Activated naive CD4-positive, alpha-beta T cell treated with anti-CD3 and anti-CD28 coated beads, Interleukin-2, amount 50 U/mL, for 24 hours (primary cell): ENCODE measurements at regions not wholly inside any gene's neighbourhood (a gene's known extent, or its start where the extent isn't known, plus 50 kb on each side); places are given as distances from the start of the nearest gene placed in this dataset.
A peak's percentile ranks its signal among the peaks of the same experiment; 100 is the strongest.
"Not testable (repeated sequence)": the region's sequence is repeated elsewhere in the genome, so short reads cannot be mapped to it uniquely, and the experiment has no call there.

Source experiments
- H3K27ac Mint-ChIP-seq: one replicate; pipeline ENCODE4 v1.8.0; 2021; ENCODE audit warnings: mild to moderate bottlenecking, mixed read lengths
- H3K27me3 Mint-ChIP-seq: one replicate; pipeline ENCODE4 v1.8.0; 2021; ENCODE audit warnings: mixed read lengths
- H3K36me3 Mint-ChIP-seq: one replicate; pipeline ENCODE4 v1.8.0; 2021; ENCODE audit warnings: mixed read lengths
- H3K4me1 Mint-ChIP-seq: one replicate; pipeline ENCODE4 v1.8.0; 2021; ENCODE audit warnings: mixed read lengths
- H3K4me3 Mint-ChIP-seq: one replicate; pipeline ENCODE4 v1.8.0; 2021; ENCODE audit warnings: mild to moderate bottlenecking, mixed read lengths
- H3K9me3 Mint-ChIP-seq: one replicate; pipeline ENCODE4 v1.8.0; 2021; ENCODE audit warnings: mixed read lengths

DNA sequence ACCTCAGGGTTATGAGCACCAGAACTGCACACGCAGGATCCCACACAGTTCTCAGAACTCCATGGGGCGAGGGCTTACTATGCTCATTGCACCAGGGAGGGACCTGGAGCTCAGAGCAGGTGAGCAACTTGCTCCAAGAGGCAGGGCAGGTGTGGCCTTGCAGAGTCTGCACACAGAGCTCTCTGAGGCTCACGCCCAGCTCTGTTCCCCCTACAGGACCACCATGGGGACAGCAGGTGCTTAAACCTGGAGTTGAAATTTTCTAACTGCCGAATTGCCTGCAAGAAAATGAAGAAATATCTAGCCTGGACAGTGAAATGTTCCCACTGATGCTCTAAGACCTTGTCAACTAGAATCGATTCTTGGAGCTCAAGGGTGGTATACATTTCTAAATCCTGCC lies 49.9 kb upstream of the MSMB start:
- H3K36me3 Mint-ChIP-seq, H3K27ac Mint-ChIP-seq, H3K9me3 Mint-ChIP-seq, H3K27me3 Mint-ChIP-seq: not testable (repeated sequence)
- H3K4me3 Mint-ChIP-seq = peak overlapping the region; percentile 27
- H3K4me1 Mint-ChIP-seq = peaks cover 32% of the 10 kb centered on the region

- Mint-ChIP-seq H3K27ac (peak overlapping the region; percentile 94), H3K27me3 (no peaks in the 10 kb centered on the region), H3K4me3 (peak overlapping the region; percentile 31)
These were observed 50.4 kb upstream of the MSMB start for GRCh38 chr10:46096446-46096845.

GRCh38 chr10:46096909-46097575 lies 51.0 kb upstream of the MSMB start:
- peaks cover 36% of the 10 kb centered on the region for H3K4me1 Mint-ChIP-seq
- no peaks in the 10 kb centered on the region for H3K27me3 Mint-ChIP-seq
- H3K4me3 Mint-ChIP-seq = peak overlapping the region; percentile 31
- H3K36me3 Mint-ChIP-seq = no peaks in the 10 kb centered on the region
- H3K9me3 Mint-ChIP-seq = no peaks in the 10 kb centered on the region
- peak overlapping the region; percentile 94 for H3K27ac Mint-ChIP-seq

More at GRCh38 chr10:46096446-46096845, 50.4 kb upstream of the MSMB start:
- Mint-ChIP-seq H3K4me1 (peaks cover 34% of the 10 kb centered on the region), H3K36me3 (no peaks in the 10 kb centered on the region), H3K9me3 (no peaks in the 10 kb centered on the region)

DNA sequence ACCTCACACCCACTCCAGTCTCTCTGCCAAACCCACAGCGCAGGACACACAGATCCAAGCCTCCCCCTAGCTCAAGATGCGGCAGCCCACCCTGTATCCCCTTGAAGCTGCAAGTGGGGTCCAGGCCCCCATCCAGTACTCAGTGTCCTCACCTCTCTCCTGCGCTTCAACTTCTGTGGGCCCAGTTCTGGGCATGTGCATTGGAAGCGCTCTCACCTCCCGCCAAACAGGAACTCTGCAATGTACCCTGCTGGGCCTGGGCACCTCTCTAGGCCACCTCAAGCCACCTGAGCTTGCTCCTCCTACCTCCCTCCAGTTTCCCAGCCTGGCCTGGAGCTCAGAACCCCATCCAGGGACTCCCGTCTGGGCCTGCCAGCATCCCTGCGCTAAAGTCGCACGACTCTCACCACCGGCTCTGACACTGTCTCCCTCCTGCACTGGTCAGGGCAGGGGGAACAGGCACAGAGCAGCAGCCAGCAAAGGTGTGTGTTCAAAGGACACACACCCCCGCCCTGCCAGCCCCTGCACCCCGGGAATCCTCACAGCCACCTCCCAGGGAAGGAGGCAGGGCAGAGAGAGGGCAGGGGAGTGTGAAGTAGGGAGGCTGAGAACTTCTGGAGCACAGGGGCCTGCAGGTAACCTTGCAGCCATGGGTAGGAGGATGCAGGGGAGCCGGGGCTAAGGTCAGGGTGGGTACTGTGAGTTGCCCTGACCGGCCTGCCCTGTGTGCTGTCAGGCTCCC lies 51.7 kb upstream of the MSMB start:
- Mint-ChIP-seq H3K4me1 (peaks cover 36% of the 10 kb centered on the region), H3K9me3 (no peaks in the 10 kb centered on the region), H3K27me3 (no peaks in the 10 kb centered on the region), H3K27ac (peak overlapping the region; percentile 11), H3K4me3 (no peak overlapping the region), H3K36me3 (no peaks in the 10 kb centered on the region)

DNA sequence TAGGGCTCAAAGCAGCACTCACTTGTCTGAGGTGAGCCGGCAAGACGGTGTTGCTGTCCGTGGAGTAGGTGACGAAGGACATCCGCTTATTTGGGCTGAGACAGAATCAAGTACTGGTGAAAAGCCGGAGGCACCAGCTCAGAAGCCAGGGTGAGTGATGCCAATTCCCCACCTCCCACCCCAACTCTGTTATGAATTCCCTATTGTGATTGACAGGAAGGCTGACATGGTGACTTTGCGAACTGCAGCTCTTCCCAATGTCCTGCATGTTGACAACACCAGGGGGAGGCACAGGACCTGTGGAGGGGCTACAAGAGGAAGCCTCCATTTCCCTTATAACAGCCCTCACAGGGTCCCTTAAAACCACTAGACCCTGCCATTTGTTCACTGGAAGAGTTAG lies 52.3 kb upstream of the MSMB start:
- Mint-ChIP-seq H3K27ac (peak overlapping the region; percentile 10), H3K9me3 (no peaks in the 10 kb centered on the region), H3K4me3 (no peak overlapping the region), H3K27me3 (no peaks in the 10 kb centered on the region), H3K4me1 (peaks cover 36% of the 10 kb centered on the region), H3K36me3 (no peaks in the 10 kb centered on the region)

DNA sequence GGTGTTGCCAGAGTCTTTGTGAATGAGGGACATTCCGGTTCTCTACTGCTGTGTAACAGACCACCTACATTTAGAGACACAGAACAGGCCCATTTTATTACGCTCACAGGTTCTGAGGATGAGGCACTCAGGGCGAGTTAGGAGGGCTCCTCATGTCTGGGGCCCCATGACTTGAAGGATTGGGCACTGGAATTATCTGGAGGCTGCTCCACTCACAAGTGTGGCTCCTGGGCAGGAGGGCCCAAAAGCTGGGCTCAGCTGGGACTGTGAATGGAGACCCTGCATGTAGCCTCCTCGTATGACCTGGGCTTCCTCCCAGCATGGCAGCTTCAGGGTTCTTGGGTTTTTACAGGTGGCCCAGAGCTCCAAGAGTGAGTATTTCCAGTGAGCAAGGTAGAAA lies 52.9 kb upstream of the MSMB start:
- H3K36me3 Mint-ChIP-seq, H3K4me3 Mint-ChIP-seq, H3K27ac Mint-ChIP-seq, H3K9me3 Mint-ChIP-seq, H3K27me3 Mint-ChIP-seq: not testable (repeated sequence)
- H3K4me1 Mint-ChIP-seq = peaks cover 36% of the 10 kb centered on the region

DNA sequence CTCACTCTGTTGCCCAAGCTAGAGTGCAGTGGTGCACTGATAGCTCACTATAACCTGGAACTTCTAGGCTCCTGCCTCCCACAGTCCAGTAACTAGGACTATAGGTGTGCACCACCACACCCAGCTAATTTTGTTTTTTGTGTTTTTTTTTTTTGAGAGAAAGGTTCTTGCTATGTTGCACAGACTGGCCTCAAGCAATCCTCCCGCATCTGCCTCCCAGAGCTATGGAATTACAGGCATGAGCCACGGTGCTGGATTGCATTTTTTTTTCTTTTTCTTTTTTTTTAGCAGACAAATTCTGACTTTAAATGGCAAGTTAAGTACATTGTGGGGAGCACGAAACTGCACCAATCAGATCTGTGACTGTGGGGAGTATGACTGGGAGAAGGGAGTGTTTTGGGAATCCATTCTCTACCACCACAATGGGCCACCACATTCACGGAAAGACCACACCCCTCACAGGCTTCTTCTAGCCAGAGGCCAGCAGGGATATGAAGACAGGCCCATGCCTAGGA lies 58.1 kb upstream of the MSMB start:
- H3K27ac Mint-ChIP-seq = no peak overlapping the region
- H3K4me3 Mint-ChIP-seq = no peak overlapping the region
- H3K9me3 Mint-ChIP-seq = no peaks in the 10 kb centered on the region
- no peaks in the 10 kb centered on the region for H3K36me3 Mint-ChIP-seq
- H3K4me1 Mint-ChIP-seq = peaks cover 18% of the 10 kb centered on the region
- H3K27me3 Mint-ChIP-seq = no peaks in the 10 kb centered on the region

DNA sequence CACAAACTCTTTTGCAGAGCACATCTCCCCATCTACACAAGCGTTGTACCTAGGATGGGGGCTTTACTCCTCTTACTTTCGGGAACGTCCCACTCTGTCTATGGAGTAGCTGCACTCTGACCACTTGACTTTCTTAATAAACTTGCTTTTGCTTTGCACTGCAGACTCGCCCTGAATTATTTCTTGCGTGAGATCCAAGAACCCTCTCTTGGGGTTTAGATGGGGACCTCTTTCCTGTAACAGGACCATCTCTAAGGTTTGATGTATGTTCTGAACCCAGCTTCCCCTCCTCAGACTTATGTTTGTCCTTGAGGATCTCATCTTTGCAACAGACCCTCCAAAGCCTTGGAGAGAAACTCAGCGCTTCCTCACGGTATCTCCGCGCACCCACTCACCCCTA lies 59.3 kb upstream of the MSMB start:
- not testable (repeated sequence) for H3K9me3 Mint-ChIP-seq, H3K36me3 Mint-ChIP-seq, H3K27ac Mint-ChIP-seq, H3K27me3 Mint-ChIP-seq
- H3K4me3 Mint-ChIP-seq = peak overlapping the region; percentile 77
- peaks cover 18% of the 10 kb centered on the region for H3K4me1 Mint-ChIP-seq

DNA sequence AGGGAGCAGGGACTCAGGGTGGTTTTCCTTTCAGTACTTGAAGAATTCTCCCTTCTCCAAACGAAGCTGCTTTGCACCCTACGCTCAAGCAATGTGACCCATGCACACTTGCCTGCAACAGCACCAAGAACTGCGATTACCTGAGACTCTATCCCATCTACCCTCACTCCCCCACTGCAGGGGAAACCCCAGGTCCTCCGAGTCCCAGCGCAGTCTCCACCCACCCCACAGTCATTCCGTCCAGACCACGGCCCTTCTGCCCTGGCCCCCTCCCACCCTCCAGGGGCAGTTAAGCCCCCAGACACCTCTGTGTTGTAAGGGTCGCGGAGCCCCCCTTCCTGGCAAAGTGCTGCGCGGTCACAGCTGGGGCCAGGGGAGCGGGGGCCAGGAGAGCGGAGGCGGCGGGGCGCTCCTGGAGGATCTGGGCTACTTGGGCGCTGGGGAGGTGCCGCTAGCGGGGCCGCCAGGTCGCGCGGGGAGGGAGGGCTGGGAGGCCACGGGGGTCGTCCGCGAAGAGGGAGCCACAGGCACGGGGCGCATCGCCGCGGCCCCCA lies 59.9 kb upstream of the MSMB start:
- H3K27me3 Mint-ChIP-seq, H3K27ac Mint-ChIP-seq, H3K36me3 Mint-ChIP-seq, H3K9me3 Mint-ChIP-seq: not testable (repeated sequence)
- Mint-ChIP-seq H3K4me3 (peak overlapping the region; percentile 77), H3K4me1 (peaks cover 18% of the 10 kb centered on the region)

- H3K4me1 Mint-ChIP-seq = peaks cover 15% of the 10 kb centered on the region
- no peaks in the 10 kb centered on the region for H3K9me3 Mint-ChIP-seq
- no peaks in the 10 kb centered on the region for H3K36me3 Mint-ChIP-seq
- H3K27ac Mint-ChIP-seq = peak overlapping the region; percentile 18
- peak overlapping the region; percentile 86 for H3K4me3 Mint-ChIP-seq
- no peaks in the 10 kb centered on the region for H3K27me3 Mint-ChIP-seq
These were observed 60.6 kb upstream of the MSMB start for GRCh38 chr10:46106410-46107255.

GRCh38 chr10:46108158-46108499 lies 62.1 kb upstream of the MSMB start:
- not testable (repeated sequence) for H3K4me3 Mint-ChIP-seq, H3K27ac Mint-ChIP-seq, H3K36me3 Mint-ChIP-seq, H3K27me3 Mint-ChIP-seq, H3K9me3 Mint-ChIP-seq
- H3K4me1 Mint-ChIP-seq = peaks cover 15% of the 10 kb centered on the region

GRCh38 chr10:46154271-46154670 lies 108.2 kb upstream of the MSMB start:
- H3K4me3 Mint-ChIP-seq, H3K27me3 Mint-ChIP-seq, H3K36me3 Mint-ChIP-seq, H3K9me3 Mint-ChIP-seq, H3K4me1 Mint-ChIP-seq, H3K27ac Mint-ChIP-seq: not testable (repeated sequence)

DNA sequence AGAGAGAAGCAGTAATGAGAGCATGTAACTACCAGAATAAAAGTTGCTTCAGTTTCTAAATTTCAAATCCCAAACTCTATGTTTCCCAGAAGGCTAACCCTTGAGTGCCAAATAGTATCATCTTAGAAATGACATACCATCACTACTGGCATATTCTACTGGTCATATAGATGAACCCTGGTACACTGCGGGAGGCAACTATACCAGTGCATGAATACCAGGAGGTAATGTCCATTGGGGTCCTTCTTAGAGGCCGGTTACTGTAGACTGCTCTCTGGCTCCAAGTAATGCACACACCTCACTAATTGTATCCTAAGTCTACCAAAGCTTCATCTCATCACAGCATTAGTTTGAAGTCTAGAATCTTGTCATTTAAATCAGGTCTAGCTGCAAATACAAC lies 108.6 kb upstream of the MSMB start:
- H3K4me3 Mint-ChIP-seq = not testable (repeated sequence)

GRCh38 chr10:46156866-46157265 lies 110.8 kb upstream of the MSMB start:
- not testable (repeated sequence) for H3K4me3 Mint-ChIP-seq, H3K9me3 Mint-ChIP-seq, H3K4me1 Mint-ChIP-seq, H3K36me3 Mint-ChIP-seq, H3K27me3 Mint-ChIP-seq, H3K27ac Mint-ChIP-seq

More for the DNA sequence above, 108.6 kb upstream of the MSMB start:
- not testable (repeated sequence) for H3K4me1 Mint-ChIP-seq, H3K36me3 Mint-ChIP-seq, H3K27me3 Mint-ChIP-seq, H3K9me3 Mint-ChIP-seq, H3K27ac Mint-ChIP-seq

- H3K36me3 Mint-ChIP-seq = peaks cover 12% of the 10 kb centered on the region
- H3K4me3 Mint-ChIP-seq = no peak overlapping the region
- H3K27me3 Mint-ChIP-seq = no peaks in the 10 kb centered on the region
- no peak overlapping the region for H3K27ac Mint-ChIP-seq
- no peaks in the 10 kb centered on the region for H3K4me1 Mint-ChIP-seq
- H3K9me3 Mint-ChIP-seq = peaks cover 16% of the 10 kb centered on the region
These were observed 117.1 kb upstream of the ANTXRL start for GRCh38 chr10:46169736-46170135.

- H3K4me3 Mint-ChIP-seq = no peak overlapping the region
- H3K27ac Mint-ChIP-seq = no peak overlapping the region
- no peaks in the 10 kb centered on the region for H3K4me1 Mint-ChIP-seq
- peaks cover 16% of the 10 kb centered on the region for H3K9me3 Mint-ChIP-seq
- H3K27me3 Mint-ChIP-seq = no peaks in the 10 kb centered on the region
- H3K36me3 Mint-ChIP-seq = peaks cover 12% of the 10 kb centered on the region
These were observed 116.0 kb upstream of the ANTXRL start for GRCh38 chr10:46170789-46171188.
